ENCODE measurements at regions not wholly inside any gene's neighbourhood (a gene's known extent, or its start where the extent isn't known, plus 50 kb on each side); places are given as distances from the start of the nearest gene placed in this dataset.

DNA sequence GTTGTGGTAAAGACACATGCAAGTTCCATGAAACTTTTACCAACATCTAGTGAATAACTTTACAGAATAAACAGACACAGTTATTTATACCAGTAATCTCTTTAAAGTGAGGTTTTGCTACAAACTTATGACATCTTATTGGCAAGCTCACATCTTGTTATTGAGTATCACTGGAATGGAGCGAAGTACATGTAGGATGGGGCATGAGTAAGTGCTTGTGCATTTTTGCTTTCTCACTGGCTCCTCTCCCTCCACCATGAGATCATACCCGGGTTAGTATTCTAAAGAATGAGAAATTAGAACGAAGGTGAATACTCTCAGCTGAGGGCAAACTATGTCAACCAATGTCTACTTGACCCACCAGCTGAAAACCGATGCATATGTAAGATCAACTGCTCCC is 193.3 kb upstream of the ZNF717 start:
- ChIA-PET CTCF (no interaction called here), POLR2A (no interaction called here)
- no peak for DNase-seq (ENCODE audit: low read depth, low spot score)
- no peak overlapping the region for H3K4me3 ChIP-seq (ENCODE audit: low read depth, low read length)
- no peak for TF ChIP-seq CTCF (IDR thresholded peaks at IDR 0.05; ENCODE audit: insufficient read depth, low read length, missing control alignments)

GRCh38 chr3:75981401-75981800 is 196.1 kb upstream of the ZNF717 start:
- DNase-seq (ENCODE audit: low read depth, low spot score), result no peak
- ChIA-PET CTCF (no interaction called here), POLR2A (no interaction called here)
- TF ChIP-seq CTCF (IDR thresholded peaks at IDR 0.05; ENCODE audit: insufficient read depth, low read length, missing control alignments), result no peak
- no peak overlapping the region for H3K4me3 ChIP-seq (ENCODE audit: low read depth, low read length)

- TF ChIP-seq CTCF (IDR thresholded peaks at IDR 0.05; ENCODE audit: insufficient read depth, low read length, missing control alignments), result no peak
- no peak overlapping the region for H3K4me3 ChIP-seq (ENCODE audit: low read depth, low read length)
- POLR2A ChIA-PET, result no interaction called here
- CTCF ChIA-PET, result no interaction called here
- no peak for DNase-seq (ENCODE audit: low read depth, low spot score)
Measured at GRCh38 chr3:75982151-75982550, 196.8 kb upstream of the ZNF717 start.

DNA sequence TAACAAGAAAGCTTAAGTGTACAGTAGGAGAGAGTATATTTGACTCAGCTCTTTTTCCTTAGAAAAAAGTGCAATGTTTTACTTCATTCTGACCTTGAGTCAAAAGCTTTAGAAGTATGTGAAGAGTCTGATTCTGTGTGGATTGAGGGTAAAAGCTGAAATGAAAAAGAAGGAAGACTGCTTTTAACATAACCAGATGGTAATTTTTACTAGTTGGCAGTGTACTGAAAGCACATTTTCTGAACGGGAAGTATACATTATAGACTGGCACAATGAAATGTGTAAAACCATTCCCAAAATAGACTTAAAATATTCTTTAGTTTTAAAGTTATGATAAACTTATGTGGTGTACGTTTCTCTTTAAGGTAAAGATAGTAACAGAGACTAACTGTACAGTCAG is 197.8 kb upstream of the ZNF717 start:
- no peak for TF ChIP-seq CTCF (IDR thresholded peaks at IDR 0.05; ENCODE audit: insufficient read depth, low read length, missing control alignments)
- POLR2A ChIA-PET, result no interaction called here
- DNase-seq (ENCODE audit: low read depth, low spot score), result no peak
- CTCF ChIA-PET, result no interaction called here
- no peak overlapping the region for H3K4me3 ChIP-seq (ENCODE audit: low read depth, low read length)

DNA sequence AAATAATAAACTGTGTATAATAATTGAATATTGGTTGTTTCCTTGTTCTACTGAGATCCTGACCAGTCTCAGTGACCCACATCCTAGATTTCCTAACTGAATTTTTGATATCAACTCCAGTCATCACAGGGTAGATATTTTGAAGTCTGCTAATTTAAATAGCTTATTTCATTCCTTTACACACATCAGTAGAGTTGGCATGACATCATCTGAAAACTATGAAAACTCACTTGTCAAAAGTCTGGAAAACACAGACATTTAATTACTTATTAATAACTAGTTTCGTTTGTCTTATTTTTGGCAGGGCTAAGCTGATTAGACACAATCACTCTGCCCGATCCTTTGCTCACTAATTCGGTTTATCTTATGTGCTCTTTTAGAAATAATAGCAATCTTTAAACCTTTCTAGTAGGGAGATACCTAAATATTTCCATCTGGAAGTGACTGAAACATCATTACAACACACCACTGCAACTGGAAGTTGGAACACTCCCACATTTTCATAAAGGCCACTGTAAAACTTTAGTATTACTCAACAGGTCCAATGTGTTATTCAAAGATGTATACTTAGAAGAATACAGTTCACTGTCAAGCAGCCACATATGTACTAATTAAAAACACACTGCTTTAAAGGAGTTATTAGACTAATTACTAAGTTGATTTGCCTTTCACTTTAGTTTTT is 198.4 kb upstream of the ZNF717 start:
- no peak for DNase-seq (ENCODE audit: low read depth, low spot score)
- ChIA-PET POLR2A (no interaction called here), CTCF (no interaction called here)
- no peak for TF ChIP-seq CTCF (IDR thresholded peaks at IDR 0.05; ENCODE audit: insufficient read depth, low read length, missing control alignments)
- H3K4me3 ChIP-seq (ENCODE audit: low read depth, low read length), result no peak overlapping the region

- no peak overlapping the region for H3K4me3 ChIP-seq (ENCODE audit: low read depth, low read length)
- ChIA-PET CTCF (no interaction called here), POLR2A (no interaction called here)
- no peak for DNase-seq (ENCODE audit: low read depth, low spot score)
- TF ChIP-seq CTCF (IDR thresholded peaks at IDR 0.05; ENCODE audit: insufficient read depth, low read length, missing control alignments), result no peak
Measured at GRCh38 chr3:75985432-75985831, 200.1 kb upstream of the ZNF717 start.

Data from AG04449 (cell line).